Upper lobe of left lung (tissue), 6 donors: ENCODE measurements at regions not wholly inside any gene's neighbourhood (a gene's known extent, or its start where the extent isn't known, plus 50 kb on each side); places are given as distances from the start of the nearest gene placed in this dataset.
"Not testable (repeated sequence)": the region's sequence is repeated elsewhere in the genome, so short reads cannot be mapped to it uniquely, and the experiment has no call there.

Experiments
- ATAC-seq, 2 donors: fragments of 200-7000 bp; cut with Tn5 transposase; one replicate each; pipeline ENCODE4 v1.9.1; 2022; ENCODE audit warnings: mild to moderate bottlenecking in 2 of 2, moderate library complexity in 2 of 2; ENCODE audit not compliant: low FRiP score in 2 of 2
- DNase-seq, 2 donors: peaks; one replicate each; pipeline ENCODE4 v3.0.0-alpha.2; 2019 to 2020
- H3K27ac ChIP-seq, 4 donors: fragments of 200-600 bp; sonication (generic); one replicate each; pipeline ENCODE4 v1.5.1; 2016 to 2019
- H3K27me3 ChIP-seq, 4 donors: fragments of 200-600 bp; sonication (generic); one replicate each; pipeline ENCODE4 v1.5.1; 2017 to 2019
- H3K36me3 ChIP-seq, 4 donors: fragments of 200-600 bp; sonication (generic); one replicate each; pipeline ENCODE4 v1.5.1; 2016 to 2019
- H3K4me1 ChIP-seq, 4 donors: fragments of 200-600 bp; sonication (generic); one replicate each; pipeline ENCODE4 v1.5.1; 2018 to 2019
- H3K4me3 ChIP-seq, 4 donors: fragments of 200-600 bp; sonication (generic); one replicate each; pipeline ENCODE4 v1.5.1; 2017 to 2019; ENCODE audit warnings: mild to moderate bottlenecking in 2 of 4, moderate library complexity in 1 of 4
- H3K9me3 ChIP-seq, 4 donors: fragments of 200-600 bp; sonication (generic); one replicate each; pipeline ENCODE4 v1.5.1; 2018 to 2019
- CTCF ChIP-seq, 6 experiments: fragments of 450-650 bp in 4 of 6; fragments of 200-600 bp in 2 of 6; sonication (generic) in 2 of 6; IDR thresholded peaks; one replicate each; pipeline ENCODE4 v1.5.1; 2016 to 2019; ENCODE audit warnings: antibody characterized with exemption in 6 of 6
- WGBS, 2 donors: methylation state at CpG; one replicate each; pipeline ENCODE4 v1.1.5; 2017 to 2018; 5-methylcytosine and 5-hydroxymethylcytosine counted together
- donor health status: DM: no; HTN: no; CAD: no; lungs with moderate emphysema.
- donor health status: DM: no; HTN: yes; CAD: no; lungs with severe emphysema.

DNA sequence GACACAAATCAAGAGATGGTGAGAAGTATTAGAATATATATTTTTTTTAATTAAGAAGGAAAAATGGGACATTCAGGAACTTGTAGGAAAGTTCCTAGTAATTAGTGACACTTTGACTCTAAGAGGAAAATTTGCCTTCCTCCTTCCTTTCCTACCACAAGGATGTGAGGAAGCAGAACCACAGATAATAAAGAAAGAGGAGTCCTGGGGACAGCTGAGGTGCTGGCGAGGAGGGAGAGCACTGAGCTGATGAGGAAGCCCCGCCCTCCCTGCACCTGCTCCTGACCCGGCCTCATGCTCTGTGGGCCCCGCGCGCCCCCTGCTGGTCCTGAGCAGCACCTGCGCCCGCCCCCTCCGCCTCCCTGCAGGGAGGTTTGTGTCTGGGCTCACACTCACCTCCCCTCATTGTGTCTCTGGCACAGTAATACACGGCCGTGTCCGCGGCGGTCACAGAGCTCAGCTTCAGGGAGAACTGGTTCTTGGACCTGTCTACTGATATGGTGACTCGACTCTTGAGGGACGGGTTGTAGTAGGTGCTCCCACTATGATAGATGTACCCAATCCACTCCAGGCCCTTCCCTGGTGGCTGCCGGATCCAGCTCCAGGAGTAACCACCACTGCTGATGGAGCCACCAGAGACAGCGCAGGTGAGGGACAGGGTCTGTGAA, 822.6 kb downstream of the TMEM121 start:
- H3K27ac ChIP-seq, H3K9me3 ChIP-seq, H3K4me3 ChIP-seq, H3K27me3 ChIP-seq, H3K4me1 ChIP-seq, H3K36me3 ChIP-seq, ATAC-seq: not testable (repeated sequence)
- peak; percentile 78 to 89 for DNase-seq
- WGBS, 2 donors: 29 to 34% methylated on average over 12 to 14 of the region's 18 CpGs
- peak; percentile 24 to 69 (median 40) for TF ChIP-seq CTCF (IDR thresholded peaks at IDR 0.05)

DNA sequence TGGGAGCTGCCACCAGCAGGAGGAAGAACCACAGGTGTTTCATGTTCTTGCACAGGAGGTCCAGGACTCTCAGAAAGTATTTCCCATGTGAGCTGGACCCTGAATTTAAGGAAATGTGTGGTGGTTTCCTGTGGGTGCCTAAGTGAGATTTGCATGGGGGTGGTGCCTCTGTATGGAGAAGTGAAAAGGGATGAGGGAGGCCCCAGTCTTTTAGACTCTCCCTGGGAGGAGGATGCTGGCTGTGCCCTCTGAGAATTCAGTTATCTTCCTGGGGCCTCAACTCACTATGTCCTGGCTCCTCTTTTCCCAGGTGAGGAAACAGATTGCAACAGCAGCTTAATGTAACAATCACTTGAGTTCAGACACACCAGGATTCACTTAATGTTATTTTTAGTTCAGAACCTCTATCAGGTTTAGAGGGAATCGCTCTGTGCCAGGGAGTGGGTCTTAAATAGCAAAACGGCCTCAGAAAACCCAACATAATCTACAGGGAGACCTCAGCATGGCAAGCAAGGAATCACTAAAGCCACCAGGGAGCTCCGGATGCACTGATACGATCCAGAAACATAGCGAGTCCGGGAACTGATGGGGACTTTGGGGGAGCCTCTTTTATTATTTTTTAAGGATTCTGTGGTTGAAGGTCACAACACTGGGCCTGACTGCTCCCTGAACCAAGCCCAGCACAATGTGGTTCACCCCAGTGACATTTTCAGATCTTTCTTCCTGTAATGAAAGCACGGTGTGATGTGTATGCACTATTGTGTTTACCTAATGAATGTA, 823.5 kb downstream of the TMEM121 start:
- H3K27ac ChIP-seq, H3K36me3 ChIP-seq, H3K9me3 ChIP-seq, DNase-seq, H3K4me1 ChIP-seq, H3K27me3 ChIP-seq, ATAC-seq, H3K4me3 ChIP-seq: not testable (repeated sequence)
- 66 to 81% methylated on average over 7 of the region's 7 CpGs for WGBS, 2 donors

DNA sequence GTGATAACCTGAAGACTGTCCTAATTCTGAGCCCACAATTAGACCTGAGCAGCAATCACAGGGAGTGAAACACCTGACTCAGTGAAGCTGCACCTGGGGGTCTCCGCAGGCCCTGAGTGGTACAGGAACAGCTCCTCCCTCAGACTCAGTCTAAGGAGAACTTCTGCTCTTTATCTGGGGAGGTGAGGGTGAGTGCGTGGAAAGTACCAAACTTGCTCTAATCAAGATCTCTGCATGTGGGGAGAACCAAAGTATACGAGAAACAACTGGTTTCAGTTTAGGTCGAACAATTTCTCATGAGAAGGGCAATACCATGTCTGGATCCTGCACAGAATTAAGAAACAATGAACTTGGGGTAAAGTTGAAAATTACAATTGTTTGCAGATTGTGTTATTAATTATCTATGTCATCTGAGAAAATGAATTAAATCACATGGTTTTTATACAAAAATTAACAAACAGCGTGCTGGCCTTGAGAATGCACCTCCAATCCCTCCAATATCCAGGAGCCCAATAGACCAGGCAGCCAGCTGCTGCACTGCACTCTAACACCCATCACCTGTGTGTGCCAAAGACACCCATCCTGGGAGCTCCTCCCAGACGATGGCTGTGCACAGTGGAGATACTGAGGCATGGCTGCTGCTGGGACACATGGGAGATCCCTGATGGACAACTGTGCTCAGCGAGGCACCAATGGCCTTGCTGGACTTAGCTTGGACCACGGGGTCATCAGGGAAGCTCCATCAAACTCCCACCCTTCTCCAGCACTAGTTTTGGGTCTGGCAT, 828.8 kb downstream of the TMEM121 start:
- 31 to 33% methylated on average over 8 of the region's 8 CpGs for WGBS, 2 donors
- not testable (repeated sequence) for ATAC-seq, H3K27ac ChIP-seq, H3K36me3 ChIP-seq, H3K4me3 ChIP-seq, DNase-seq, H3K9me3 ChIP-seq, H3K27me3 ChIP-seq, H3K4me1 ChIP-seq

DNA sequence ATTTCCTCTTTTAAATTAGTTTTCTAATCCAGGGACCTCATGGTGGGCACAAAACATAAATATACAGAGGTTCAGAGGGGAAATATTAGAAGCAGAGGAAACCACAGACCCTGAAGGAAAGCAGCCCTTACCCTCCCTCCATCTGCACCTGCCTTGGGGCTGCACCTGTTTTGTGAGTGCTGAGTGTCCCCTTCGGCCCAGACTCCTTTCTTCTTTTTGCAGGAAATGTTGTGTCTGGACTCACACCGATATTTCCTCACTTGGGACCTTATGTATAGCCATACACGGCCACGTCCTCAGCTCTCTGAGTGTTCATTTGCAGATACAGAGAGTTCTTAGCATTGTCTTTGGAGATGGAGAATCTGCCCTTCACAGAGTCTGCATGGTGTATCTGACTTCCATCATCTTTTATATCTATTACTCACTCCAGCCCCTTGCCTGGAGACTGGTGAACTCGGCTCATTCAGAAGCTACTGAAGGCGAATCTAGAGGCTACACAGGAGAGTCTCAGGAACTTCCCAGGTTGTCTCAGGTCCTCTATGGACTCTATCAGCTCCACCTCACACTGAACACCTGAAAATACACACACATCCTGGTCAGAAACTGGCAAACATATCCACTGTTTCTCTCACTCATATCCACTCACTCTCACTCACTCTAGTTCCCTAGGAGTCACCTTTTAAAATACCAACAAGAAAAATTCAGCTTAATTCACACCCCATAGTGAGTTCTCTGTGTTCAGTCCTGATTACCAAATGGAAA, 829.7 kb downstream of the TMEM121 start:
- not testable (repeated sequence) for H3K27me3 ChIP-seq, H3K9me3 ChIP-seq, DNase-seq, H3K4me3 ChIP-seq, H3K27ac ChIP-seq, H3K36me3 ChIP-seq, H3K4me1 ChIP-seq
- 45 to 57% methylated on average over 6 of the region's 6 CpGs for WGBS, 2 donors
- ATAC-seq: peak in 1 of 2 donors; percentile 22

DNA sequence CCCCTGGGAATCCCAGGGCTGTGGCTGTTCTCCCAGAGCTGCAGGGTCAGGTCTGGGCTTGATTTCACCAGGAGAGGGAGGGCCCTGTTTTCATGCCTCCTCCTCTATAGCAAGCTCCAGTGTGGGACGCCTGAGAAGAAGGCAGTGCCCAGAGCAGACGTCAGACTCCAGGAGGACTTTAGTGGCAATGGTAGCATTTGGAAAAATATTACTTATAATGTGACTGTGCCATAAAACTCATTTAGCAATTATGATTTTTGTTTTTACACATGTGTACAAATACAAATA, 830.2 kb downstream of the TMEM121 start:
- 39 to 50% methylated on average over 2 of the region's 2 CpGs for WGBS, 2 donors
- H3K4me3 ChIP-seq, H3K36me3 ChIP-seq: not testable (repeated sequence)

DNA sequence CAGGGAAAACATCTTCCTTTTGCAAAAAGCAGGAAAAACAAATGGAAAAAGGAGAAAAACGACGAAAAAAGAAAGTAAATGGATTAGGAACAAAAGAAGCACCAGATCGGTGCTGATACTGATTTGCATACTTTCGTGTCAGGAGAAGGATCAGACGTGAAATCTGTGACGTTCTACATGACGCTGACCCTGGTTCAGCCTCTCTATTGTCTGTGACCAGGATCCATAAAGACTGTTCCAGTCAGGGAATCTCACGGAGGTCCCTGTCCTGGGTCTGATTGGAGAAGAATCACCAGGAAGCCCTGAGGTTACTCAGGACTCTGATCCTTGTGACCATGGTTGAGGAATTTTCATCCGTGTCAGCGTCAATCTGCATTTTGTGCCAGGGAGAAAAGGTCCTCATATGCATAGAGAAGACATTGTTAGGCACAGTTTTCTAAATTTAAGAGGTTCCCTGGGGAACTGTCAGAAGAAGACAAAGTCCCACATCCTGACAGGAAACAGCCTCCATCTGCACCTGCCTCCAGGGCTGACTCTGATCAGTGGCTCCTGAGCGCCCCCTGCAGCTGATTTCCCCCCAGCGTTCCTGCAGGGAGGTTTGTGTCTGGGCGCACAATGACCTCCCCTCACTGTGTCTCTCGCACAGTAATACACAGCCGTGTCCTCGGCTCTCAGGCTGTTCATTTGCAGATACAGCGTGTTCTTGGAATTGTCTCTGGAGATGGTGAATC, 832.9 kb downstream of the TMEM121 start:
- ATAC-seq, H3K4me3 ChIP-seq, H3K4me1 ChIP-seq, DNase-seq, H3K9me3 ChIP-seq, H3K36me3 ChIP-seq, H3K27ac ChIP-seq, H3K27me3 ChIP-seq: not testable (repeated sequence)
- 48 to 54% methylated on average over 9 to 16 of the region's 17 CpGs for WGBS, 2 donors

More for the DNA sequence above, 830.2 kb downstream of the TMEM121 start:
- H3K9me3 ChIP-seq, H3K4me1 ChIP-seq, H3K27me3 ChIP-seq, H3K27ac ChIP-seq, ATAC-seq, DNase-seq: not testable (repeated sequence)

DNA sequence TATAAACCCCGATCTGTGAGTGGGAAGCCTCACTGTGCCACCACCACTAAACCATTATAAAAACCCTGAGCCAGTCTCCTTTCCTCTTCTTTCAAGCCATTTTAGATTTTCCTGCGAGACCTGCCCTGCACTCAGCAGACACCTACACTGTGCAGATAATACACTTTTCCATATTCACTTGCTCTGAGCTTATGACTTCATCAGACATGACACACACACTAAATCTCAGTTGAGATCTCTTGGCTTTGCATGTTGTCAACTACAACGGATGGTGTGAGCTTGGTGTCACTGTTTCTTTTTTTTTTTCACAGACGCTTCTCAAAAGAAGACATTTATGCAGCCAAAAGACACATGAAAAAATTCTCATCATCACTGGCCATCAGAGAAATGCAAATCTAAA, 839.0 kb downstream of the TMEM121 start:
- WGBS, 2 donors: 45 to 48% methylated on average over 2 of the region's 4 CpGs
- H3K27ac ChIP-seq, H3K27me3 ChIP-seq, H3K4me1 ChIP-seq, H3K4me3 ChIP-seq, H3K36me3 ChIP-seq, DNase-seq, H3K9me3 ChIP-seq: not testable (repeated sequence)
- peak in 1 of 2 donors; percentile 20 for ATAC-seq

- H3K27me3 ChIP-seq, H3K36me3 ChIP-seq, H3K27ac ChIP-seq, H3K4me3 ChIP-seq, ATAC-seq, H3K9me3 ChIP-seq, H3K4me1 ChIP-seq, DNase-seq: not testable (repeated sequence)
- 37 to 55% methylated on average over 4 to 5 of the region's 5 CpGs for WGBS, 2 donors
Measured at GRCh38 chr14:106365894-106366293, 839.5 kb downstream of the TMEM121 start.

GRCh38 chr14:106366971-106367370, 840.6 kb downstream of the TMEM121 start:
- H3K4me3 ChIP-seq, H3K27me3 ChIP-seq, H3K9me3 ChIP-seq, H3K4me1 ChIP-seq, H3K27ac ChIP-seq, H3K36me3 ChIP-seq, DNase-seq: not testable (repeated sequence)
- 36 to 50% methylated on average over 1 of the region's 1 CpG for WGBS, 2 donors
- ATAC-seq: peak in 1 of 2 donors; percentile 61

- ATAC-seq, H3K4me3 ChIP-seq, H3K4me1 ChIP-seq, DNase-seq, H3K27ac ChIP-seq, H3K9me3 ChIP-seq, H3K36me3 ChIP-seq, H3K27me3 ChIP-seq: not testable (repeated sequence)
- 45 to 53% methylated on average over 2 to 3 of the region's 4 CpGs for WGBS, 2 donors
Measured at GRCh38 chr14:106369456-106369855, 843.1 kb downstream of the TMEM121 start.
